GM19452 (cell line): ENCODE measurements at regions not wholly inside any gene's neighbourhood (a gene's known extent, or its start where the extent isn't known, plus 50 kb on each side); places are given as distances from the start of the nearest gene placed in this dataset.

ENCODE experiments used
- ATAC-seq: cut with Tn5 transposase; IDR thresholded peaks from one replicate; pipeline ENCODE4 v1.9.1; 2021; ENCODE audit not compliant: unreplicated experiment

- no peak for ATAC-seq
These were observed 213.5 kb upstream of the FAM83B start for GRCh38 chr6:54632984-54633565.

GRCh38 chr6:54633601-54634000, 213.0 kb upstream of the FAM83B start:
- ATAC-seq, result no peak

- no peak for ATAC-seq
These were observed 205.7 kb upstream of the FAM83B start for GRCh38 chr6:54640911-54641310.

DNA sequence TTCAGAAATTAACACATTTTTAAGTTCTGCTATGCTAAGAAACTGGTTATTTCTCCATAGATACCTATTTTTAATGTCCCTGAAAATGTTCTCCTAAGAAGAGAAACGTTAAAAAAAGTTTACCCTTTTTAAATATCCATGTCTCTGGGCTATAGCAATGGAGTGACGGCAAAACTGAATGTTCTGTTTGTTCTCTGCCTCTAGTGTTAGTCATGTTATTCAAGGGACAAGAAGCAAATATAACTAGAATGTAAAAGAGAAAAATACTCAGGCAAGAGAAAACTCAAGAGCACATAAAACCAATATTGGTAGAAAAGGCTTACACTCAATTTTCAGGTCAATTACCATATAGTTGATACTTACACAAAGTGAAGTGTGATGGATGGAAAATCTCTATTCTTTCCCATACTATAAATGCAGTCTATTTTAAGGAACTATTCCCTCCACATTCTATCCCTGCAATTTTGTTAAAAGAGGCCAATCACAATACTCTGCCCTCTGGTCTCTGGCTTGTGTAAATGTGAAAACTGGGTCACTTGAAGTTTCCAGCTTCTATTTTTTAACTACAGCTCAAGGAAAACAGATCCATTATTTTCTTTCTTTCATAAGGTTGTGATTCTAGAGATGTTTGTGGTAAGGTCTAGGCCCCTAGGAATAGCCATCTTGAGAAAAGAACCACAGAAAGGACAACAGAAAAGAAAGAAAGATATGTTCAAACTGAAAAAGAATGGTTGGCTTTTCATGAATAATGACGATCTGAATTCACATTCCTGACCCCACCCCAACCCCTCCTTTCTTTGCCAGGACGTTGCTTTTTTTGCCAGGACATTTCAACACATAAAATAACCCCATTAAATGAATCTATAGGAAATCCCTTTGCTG, 200.3 kb upstream of the FAM83B start:
- ATAC-seq, result no peak

DNA sequence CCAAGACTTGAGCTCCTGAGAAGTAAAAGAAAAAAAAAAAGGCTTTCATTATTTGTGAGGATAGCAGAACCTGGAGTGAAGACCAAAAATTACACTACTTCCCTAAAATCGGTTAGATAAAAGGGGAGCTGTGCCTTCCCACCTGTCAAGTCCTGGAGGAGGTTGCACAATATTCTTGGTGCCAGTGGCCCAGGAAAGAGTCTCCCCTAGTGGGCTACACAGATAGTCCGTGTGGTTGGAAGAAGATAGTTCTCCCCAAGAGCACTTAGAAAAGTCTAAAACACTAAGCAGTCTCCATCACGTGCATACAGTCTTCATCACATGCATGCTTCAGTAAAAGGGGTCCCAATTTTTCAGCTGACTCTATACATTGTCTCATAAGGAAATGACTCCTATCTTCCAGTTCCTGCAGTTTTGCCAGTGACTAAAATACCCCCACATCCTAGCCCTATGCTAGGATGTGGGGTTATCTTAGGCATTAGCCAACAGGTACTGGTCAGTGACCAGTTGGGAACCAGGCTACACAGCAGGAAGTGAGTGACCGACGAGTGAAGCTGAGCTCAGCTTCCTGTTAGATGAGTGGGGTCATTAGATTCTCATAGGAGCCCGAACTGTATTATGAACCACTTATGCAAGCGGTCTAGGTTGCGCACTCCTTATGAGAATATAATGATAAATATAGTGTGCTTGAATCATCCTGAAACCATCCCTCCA, 199.5 kb upstream of the FAM83B start:
- no peak for ATAC-seq

DNA sequence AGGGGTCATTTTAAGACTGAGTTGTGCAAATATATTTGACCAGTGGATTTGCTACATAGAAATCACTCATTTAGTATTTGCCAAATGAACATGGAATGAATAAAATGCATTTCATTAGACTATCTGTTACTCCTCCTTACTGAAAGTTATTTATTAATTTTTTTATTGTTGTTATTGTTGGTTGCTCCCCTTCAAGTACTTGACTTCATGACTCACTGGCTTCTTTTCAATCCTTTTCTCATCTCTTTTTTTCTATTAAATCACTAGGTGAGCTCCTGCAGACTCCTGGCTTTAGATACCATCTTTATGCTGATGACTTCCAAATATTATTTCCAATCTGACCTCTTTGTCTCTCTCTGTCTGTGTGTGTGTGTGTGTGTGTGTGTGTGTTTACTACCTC, 192.2 kb upstream of the FAM83B start:
- ATAC-seq, result no peak

DNA sequence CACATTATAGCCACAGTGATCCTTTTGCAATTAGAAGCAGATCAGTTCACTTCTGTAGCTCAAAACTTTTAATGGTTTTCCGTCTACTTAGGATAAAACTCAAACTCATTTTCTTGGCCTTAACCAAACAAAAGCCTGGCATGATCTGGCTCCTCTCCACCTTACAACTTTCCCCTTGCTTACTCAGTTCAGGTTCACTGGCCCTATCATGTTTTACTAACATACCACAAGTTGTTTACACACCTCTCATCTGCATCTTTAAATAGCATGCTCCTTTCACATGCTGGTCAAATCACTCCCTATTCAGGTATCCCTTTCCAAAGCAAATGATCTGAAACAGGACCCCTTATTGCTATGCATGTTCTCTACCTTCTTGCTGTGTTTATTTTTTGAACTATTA, 191.4 kb upstream of the FAM83B start:
- no peak for ATAC-seq

DNA sequence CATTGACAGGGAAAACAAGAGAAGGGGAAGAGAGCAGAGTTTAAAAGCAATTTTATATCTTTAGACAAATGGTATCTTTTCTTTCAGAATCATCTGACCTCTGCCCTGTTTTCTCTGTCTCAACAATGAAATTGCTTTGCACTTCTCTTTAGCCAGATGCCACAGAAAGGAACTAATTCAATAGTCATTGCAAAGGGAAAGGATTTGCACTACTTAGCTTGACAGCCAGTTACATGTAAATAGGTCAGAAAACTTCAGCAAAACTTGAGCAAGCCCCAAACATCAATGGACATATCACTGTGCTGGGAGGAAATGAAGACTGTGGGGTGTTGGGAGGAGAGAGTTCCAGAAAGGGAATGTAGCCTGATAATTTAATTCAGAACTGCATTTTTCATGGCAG, 181.3 kb upstream of the FAM83B start:
- no peak for ATAC-seq

- ATAC-seq, result no peak
These were observed 166.0 kb upstream of the FAM83B start for GRCh38 chr6:54680531-54680930.

DNA sequence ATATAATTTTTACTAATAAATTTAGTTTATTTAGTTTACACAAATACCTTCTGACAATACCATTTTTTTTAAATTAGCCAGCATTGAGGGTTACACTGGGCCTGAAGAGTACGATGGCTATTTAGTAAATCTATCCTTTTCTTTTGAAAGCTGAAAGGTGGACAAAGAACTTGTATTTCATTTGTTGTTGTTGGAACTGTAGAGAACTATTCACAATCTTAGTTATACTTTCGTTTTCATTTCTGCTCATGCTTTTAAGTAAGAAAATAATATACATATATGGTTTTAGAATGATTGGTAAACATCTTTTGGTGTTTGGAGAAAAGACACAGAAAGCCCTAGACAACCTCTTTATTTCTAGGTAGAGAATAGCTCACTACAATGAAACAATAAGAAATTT, 165.3 kb upstream of the FAM83B start:
- no peak for ATAC-seq

GRCh38 chr6:54681987-54682386, 164.6 kb upstream of the FAM83B start:
- ATAC-seq, result no peak

- no peak for ATAC-seq
These were observed 157.0 kb upstream of the FAM83B start for GRCh38 chr6:54689620-54690019.

DNA sequence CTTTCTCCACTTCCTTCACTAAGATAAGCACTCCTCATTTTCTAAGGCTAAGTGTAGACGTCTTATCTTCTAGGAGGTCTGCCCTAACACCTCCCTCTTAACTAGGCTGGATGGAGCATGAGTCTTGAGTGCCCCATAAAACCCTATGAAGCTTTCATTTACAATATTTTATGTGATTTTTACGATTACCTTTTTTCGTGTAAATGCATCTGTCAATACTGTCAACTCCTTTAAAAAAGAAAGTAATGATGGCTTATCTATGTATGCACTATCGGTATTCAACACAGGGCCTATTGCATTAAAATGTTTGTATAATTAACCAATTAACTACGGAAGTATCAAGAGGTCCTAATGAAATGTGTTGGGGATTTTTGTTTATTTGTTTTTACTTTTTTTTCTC, 156.0 kb upstream of the FAM83B start:
- no peak for ATAC-seq

DNA sequence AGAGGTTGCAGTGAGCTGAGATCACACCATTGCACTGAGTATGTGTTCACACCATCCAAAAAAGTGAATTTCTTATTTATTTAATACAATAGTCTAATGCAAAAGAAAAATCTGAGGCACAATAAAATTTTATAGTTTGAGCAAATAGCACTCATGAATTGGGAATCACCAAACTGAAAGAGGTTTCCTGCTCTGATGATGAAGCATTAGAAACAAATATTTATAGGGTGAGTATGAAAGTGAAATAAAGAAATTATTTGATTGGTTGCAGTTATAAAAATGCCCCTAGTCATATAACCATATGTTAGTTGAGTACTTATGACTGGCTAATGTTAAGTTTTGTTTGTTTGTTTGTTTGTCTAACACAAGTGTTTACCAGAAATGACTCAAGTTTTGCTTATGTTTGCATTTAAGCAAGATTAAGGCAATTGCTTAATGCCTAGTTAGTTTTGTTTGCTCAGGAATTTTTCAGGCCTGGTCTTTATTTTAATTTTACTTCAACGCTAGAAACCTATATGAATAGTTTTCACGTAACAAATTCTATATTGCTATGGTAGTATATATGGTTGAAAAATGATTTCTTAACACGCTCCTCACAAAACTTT, 151.5 kb upstream of the FAM83B start:
- no peak for ATAC-seq

DNA sequence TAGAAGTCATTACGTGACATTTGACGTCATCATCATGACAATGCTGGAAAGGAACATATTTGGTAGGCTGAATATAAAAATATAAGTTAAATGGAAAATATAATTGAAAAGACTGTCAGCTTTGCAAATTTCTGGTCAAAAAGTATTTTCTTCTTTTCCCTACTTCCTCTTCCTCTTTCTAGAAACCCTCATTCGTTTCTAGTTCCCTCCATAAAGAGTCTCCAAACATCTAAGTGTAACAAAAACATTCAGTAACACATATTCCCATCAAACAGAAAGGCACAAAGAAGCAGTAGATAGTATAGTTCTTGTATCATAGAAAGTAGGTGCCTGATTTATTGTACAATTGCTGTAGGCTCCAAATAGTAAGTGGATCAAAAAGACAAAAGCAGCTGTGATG, 150.8 kb upstream of the FAM83B start:
- no peak for ATAC-seq

DNA sequence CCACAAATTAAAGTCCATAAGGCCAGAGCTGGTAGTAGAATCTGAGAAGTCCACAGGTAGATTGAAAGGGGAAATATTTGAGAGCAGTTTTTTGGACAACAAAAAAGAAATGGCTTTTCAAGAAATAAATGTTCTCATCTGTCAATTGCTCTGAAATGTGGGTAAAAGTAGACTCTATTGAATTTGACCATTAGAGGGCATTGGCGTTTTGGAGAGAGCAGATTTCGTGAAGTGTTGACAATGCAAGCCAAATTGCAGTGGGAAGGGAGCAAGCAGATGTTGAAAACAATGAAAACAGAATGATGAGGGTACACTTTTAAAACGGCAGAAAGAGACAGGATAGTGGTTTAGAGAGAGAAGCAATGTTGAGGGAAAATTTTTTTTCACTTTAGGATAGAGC, 149.1 kb upstream of the FAM83B start:
- ATAC-seq, result no peak

DNA sequence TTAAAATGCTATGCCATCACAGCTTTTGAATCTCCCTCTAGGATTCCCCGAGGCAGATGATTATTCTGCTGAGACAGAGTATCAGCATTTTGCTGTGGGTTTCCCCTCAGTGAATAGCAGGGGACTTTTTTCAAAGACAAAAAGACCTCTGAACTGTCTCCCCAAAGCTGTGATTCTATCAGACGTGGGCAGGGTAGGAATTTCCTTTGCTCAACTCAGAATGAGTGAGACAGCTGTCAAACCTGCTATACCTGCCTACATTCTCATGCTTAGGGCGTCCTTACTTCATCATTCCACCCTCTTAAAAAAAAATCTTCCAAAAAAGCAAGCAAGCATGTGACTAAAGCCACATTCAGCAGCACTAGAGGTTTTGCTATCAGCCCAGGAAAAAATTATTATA, 147.6 kb upstream of the FAM83B start:
- ATAC-seq, result no peak

GRCh38 chr6:54700158-54700557, 146.4 kb upstream of the FAM83B start:
- ATAC-seq, result no peak

DNA sequence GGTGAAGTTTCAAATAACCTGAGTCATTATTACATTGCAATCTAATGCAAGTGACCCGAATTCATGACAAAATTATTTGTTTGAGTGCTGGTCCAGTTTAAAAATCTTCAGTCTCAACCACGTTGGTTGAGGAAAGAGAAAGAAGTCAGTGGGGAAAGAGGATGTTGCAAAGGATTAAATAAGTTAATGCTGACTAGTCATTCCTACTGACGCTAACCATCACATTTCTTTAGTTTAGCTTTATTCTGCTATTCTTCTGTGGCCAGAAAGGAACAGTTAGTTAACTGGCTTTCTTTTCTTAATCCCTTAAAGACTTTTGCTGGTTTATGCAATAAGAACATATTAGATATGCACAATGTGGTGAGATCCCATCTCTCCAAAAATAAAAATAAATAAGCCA, 143.8 kb upstream of the FAM83B start:
- no peak for ATAC-seq

DNA sequence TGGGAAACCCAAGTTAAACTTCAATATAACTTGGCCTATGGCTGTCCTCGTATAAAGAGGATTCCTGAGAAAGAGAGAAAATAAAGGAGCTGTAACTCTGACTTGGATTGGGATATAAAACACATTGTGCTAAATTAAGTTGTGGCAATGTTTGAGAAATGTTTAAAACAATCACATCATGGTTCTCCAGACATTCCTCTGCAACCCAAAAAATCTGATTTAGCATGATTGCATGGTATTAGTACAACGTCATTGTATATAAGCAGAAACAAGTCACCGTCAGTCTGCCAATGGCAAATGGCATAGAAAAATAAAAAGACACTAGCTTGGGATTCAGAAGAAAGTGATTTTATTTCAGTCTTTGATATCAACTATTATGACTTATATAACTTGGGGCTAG, 140.2 kb upstream of the FAM83B start:
- ATAC-seq, result no peak

- no peak for ATAC-seq
These were observed 139.5 kb upstream of the FAM83B start for GRCh38 chr6:54706844-54707605.
